GM12878 (cell line): ENCODE measurements at regions not wholly inside any gene's neighbourhood (a gene's known extent, or its start where the extent isn't known, plus 50 kb on each side); places are given as distances from the start of the nearest gene placed in this dataset.
A peak's percentile ranks its signal among the peaks of the same experiment; 100 is the strongest.

Experiments
- ASH2L ChIP-seq: fragments of 300-600, 200-600 bp; sonication (generic); IDR thresholded peaks from 2 replicates; pipeline ENCODE4 v1.6.1; 2017; ENCODE audit warnings: low read depth, mild to moderate bottlenecking, borderline replicate concordance
- BMI1 ChIP-seq: fragments of 450-650 bp; IDR thresholded peaks from 2 replicates; pipeline ENCODE4 v1.6.1; 2016; ENCODE audit warnings: mild to moderate bottlenecking, moderate library complexity, borderline replicate concordance
- EP300 ChIP-seq, 2 experiments: fragments of 150-350 bp in 1 of 2; IDR thresholded peaks; 2 replicates each; pipeline ENCODE4 v1.6.1; 2011 to 2012; ENCODE audit warnings: low read depth in 2 of 2, low read length in 2 of 2, borderline replicate concordance in 1 of 2, improper control_type of control experiment in 1 of 2, inconsistent platforms in 1 of 2; ENCODE audit not compliant: control insufficient read depth in 1 of 2
- ETV6 ChIP-seq, 2 experiments: fragments of 450-650 bp in 1 of 2; IDR thresholded peaks in 1 of 2; conservative IDR thresholded peaks in 1 of 2; 2 replicates each; pipeline ENCODE4 v1.6.1; 2014; ENCODE audit warnings: antibody characterized with exemption in 1 of 2, borderline replicate concordance in 1 of 2, low read depth in 1 of 2, mild to moderate bottlenecking in 1 of 2, moderate library complexity in 1 of 2
- IKZF1 ChIP-seq: fragments of 450-650 bp; conservative IDR thresholded peaks from 2 replicates; pipeline ENCODE4 v1.6.1; 2017; ENCODE audit warnings: antibody characterized with exemption, mild to moderate bottlenecking
- IKZF2 ChIP-seq, 2 experiments: fragments of 450-650 bp; IDR thresholded peaks; 2 replicates each; pipeline ENCODE4 v1.6.1; 2017; ENCODE audit warnings: mild to moderate bottlenecking in 2 of 2, moderate library complexity in 2 of 2
- JUNB ChIP-seq: IDR thresholded peaks from 2 replicates; pipeline ENCODE4 v1.6.1; 2016; ENCODE audit warnings: antibody characterized with exemption, mild to moderate bottlenecking
- KAT2A ChIP-seq: conservative IDR thresholded peaks from 2 replicates; pipeline ENCODE4 v1.6.1; 2011; ENCODE audit warnings: low read depth, low read length; ENCODE audit not compliant: control insufficient read depth
- MEF2A ChIP-seq: IDR thresholded peaks from 2 replicates; pipeline ENCODE4 v1.6.1; 2011; ENCODE audit warnings: low read depth, mild to moderate bottlenecking, low read length, moderate library complexity; ENCODE audit not compliant: insufficient read depth
- MEF2B ChIP-seq: fragments of 450-650 bp; IDR thresholded peaks from 2 replicates; pipeline ENCODE4 v1.6.1; 2018; ENCODE audit warnings: mild to moderate bottlenecking, moderate library complexity; ENCODE audit not compliant: partially characterized antibody, poor library complexity, severe bottlenecking
- MTA2 ChIP-seq: fragments of 450-650 bp; IDR thresholded peaks from 2 replicates; pipeline ENCODE4 v1.6.1; 2016; ENCODE audit warnings: low read depth, mild to moderate bottlenecking, moderate library complexity
- MTA3 ChIP-seq: IDR thresholded peaks from 2 replicates; pipeline ENCODE4 v1.6.1; 2012; ENCODE audit warnings: low read length, inconsistent platforms, borderline replicate concordance
- NFXL1 ChIP-seq: fragments of 450-650 bp; IDR thresholded peaks from 2 replicates; pipeline ENCODE4 v1.6.1; 2017; ENCODE audit warnings: antibody characterized with exemption, mild to moderate bottlenecking, borderline replicate concordance
- NR2F1 ChIP-seq: fragments of 450-650 bp; conservative IDR thresholded peaks from 2 replicates; pipeline ENCODE4 v1.6.1; 2017; ENCODE audit warnings: mild to moderate bottlenecking
- NRF1 ChIP-seq: conservative IDR thresholded peaks from 2 replicates; pipeline ENCODE4 v1.6.1; 2011; ENCODE audit warnings: mild to moderate bottlenecking, low read depth, low read length, improper control_type of control experiment
- PAX5 ChIP-seq: IDR thresholded peaks from 2 replicates; pipeline ENCODE4 v1.6.1; 2011; ENCODE audit warnings: low read depth, low read length, borderline replicate concordance
- PAX8 ChIP-seq: fragments of 450-650 bp; IDR thresholded peaks from 2 replicates; pipeline ENCODE4 v1.6.1; 2017; ENCODE audit warnings: mild to moderate bottlenecking, moderate library complexity
- RUNX3 ChIP-seq: IDR thresholded peaks from 2 replicates; pipeline ENCODE4 v1.6.1; 2012; ENCODE audit warnings: low read length, inconsistent platforms
- SMC3 ChIP-seq: IDR thresholded peaks from 2 replicates; pipeline ENCODE4 v1.6.1; 2011; ENCODE audit warnings: low read length, improper control_type of control experiment, borderline replicate concordance
- SPI1 ChIP-seq: IDR thresholded peaks from 2 replicates; pipeline ENCODE4 v1.6.1; 2011; ENCODE audit warnings: low read depth, mild to moderate bottlenecking, low read length, moderate library complexity, borderline replicate concordance; ENCODE audit not compliant: insufficient read depth
- ZNF384 ChIP-seq: IDR thresholded peaks from 2 replicates; pipeline ENCODE4 v1.6.1; 2012; ENCODE audit warnings: low read depth, mild to moderate bottlenecking, low read length, improper control_type of control experiment, borderline replicate concordance
- ZSCAN29 ChIP-seq: fragments of 450-650 bp; IDR thresholded peaks from 2 replicates; pipeline ENCODE4 v1.6.1; 2017; ENCODE audit warnings: mild to moderate bottlenecking, moderate library complexity
- TF ChIP-seq, protein P1 (sequence below): fragments of 450-650 bp; IDR thresholded peaks from 2 replicates; pipeline ENCODE4 v1.6.1; 2016; ENCODE audit warnings: mild to moderate bottlenecking
- TF ChIP-seq, protein P2 (sequence below): fragments of 150-350 bp; IDR thresholded peaks from 2 replicates; pipeline ENCODE4 v1.6.1; 2016; ENCODE audit warnings: low read depth, low read length
- TF ChIP-seq, protein P3 (sequence below): IDR thresholded peaks from 2 replicates; pipeline ENCODE4 v1.6.1; 2011; ENCODE audit warnings: mild to moderate bottlenecking, low read depth, low read length, moderate library complexity; ENCODE audit not compliant: insufficient replicate concordance

DNA sequence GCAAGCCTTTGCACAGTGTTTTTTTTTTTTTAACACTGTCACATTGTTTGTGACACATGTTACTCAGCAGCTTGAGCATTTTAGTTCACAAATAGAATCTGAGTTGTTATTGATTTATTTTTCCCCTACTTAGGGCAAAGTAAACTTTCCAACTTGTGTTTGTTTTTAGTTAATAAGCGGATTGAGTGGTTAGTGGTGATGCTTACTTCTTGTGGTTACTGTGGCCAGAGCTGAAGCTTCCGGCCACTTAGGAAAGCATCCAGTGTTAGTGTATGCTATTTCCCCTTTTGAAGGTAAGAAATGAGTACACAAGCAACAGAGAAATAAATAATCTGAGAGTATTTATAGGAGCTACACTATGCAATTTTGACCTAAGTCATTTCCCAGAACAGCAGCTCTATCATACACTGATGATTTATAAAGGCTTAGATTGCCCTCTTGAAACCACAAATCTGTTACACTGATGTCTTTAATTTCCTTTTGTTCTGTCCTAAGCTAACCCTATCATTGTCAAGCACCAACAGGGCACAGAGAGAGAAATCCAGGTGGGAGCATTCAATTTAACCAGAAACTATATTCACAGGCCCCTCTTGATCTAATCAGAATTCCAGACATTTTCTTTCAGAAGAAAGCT lies 2464.6 kb downstream of the PCDH7 start (continued):
- peak; percentile 83 for TF ChIP-seq IKZF1
- peak; percentile 66; the same call in 1 of the 2 replicates for TF ChIP-seq SPI1
- peak; percentile 37; the same call in 1 of the 2 replicates for TF ChIP-seq BMI1
- TF ChIP-seq SMC3, result no peak
- no peak for TF ChIP-seq NRF1
- TF ChIP-seq, protein P1, sequence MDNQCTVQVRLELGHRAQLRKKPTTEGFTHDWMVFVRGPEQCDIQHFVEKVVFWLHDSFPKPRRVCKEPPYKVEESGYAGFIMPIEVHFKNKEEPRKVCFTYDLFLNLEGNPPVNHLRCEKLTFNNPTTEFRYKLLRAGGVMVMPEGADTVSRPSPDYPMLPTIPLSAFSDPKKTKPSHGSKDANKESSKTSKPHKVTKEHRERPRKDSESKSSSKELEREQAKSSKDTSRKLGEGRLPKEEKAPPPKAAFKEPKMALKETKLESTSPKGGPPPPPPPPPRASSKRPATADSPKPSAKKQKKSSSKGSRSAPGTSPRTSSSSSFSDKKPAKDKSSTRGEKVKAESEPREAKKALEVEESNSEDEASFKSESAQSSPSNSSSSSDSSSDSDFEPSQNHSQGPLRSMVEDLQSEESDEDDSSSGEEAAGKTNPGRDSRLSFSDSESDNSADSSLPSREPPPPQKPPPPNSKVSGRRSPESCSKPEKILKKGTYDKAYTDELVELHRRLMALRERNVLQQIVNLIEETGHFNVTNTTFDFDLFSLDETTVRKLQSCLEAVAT, result no peak
- no peak for TF ChIP-seq NFXL1
- TF ChIP-seq MEF2B, result peak; percentile 59
- peak in 1 of 2 experiments; percentile 77; a peak in 2 of 4 replicates for TF ChIP-seq ETV6 (conservative IDR thresholded peaks at IDR 0.05 in 1 of 2, IDR thresholded peaks at IDR 0.05 in 1 of 2; ENCODE audit: borderline replicate concordance in 1 of 2, low read depth in 1 of 2)
- 0 out of 2 replicates have a peak, but pooled peaks have one; percentile 12 for TF ChIP-seq MEF2A
- TF ChIP-seq, protein P2, sequence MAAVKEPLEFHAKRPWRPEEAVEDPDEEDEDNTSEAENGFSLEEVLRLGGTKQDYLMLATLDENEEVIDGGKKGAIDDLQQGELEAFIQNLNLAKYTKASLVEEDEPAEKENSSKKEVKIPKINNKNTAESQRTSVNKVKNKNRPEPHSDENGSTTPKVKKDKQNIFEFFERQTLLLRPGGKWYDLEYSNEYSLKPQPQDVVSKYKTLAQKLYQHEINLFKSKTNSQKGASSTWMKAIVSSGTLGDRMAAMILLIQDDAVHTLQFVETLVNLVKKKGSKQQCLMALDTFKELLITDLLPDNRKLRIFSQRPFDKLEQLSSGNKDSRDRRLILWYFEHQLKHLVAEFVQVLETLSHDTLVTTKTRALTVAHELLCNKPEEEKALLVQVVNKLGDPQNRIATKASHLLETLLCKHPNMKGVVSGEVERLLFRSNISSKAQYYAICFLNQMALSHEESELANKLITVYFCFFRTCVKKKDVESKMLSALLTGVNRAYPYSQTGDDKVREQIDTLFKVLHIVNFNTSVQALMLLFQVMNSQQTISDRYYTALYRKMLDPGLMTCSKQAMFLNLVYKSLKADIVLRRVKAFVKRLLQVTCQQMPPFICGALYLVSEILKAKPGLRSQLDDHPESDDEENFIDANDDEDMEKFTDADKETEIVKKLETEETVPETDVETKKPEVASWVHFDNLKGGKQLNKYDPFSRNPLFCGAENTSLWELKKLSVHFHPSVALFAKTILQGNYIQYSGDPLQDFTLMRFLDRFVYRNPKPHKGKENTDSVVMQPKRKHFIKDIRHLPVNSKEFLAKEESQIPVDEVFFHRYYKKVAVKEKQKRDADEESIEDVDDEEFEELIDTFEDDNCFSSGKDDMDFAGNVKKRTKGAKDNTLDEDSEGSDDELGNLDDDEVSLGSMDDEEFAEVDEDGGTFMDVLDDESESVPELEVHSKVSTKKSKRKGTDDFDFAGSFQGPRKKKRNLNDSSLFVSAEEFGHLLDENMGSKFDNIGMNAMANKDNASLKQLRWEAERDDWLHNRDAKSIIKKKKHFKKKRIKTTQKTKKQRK, result no peak
- TF ChIP-seq MTA3, result no peak
- peak; percentile 44; the same call in 1 of the 2 replicates for TF ChIP-seq ZNF384
- TF ChIP-seq PAX8, result no peak
- peak; percentile 28; the same call in 1 of the 2 replicates for TF ChIP-seq PAX5
- TF ChIP-seq EP300 (IDR thresholded peaks at IDR 0.05; ENCODE audit: borderline replicate concordance in 1 of 2, control insufficient read depth in 1 of 2, low read depth in 2 of 2, low read length in 2 of 2), result peak; percentile 46 to 55; a peak in 3 of 4 replicates
- TF ChIP-seq ASH2L, result no peak
- peak; percentile 85 for TF ChIP-seq MTA2
- TF ChIP-seq ZSCAN29, result peak; percentile 69; the same call in 1 of the 2 replicates
- TF ChIP-seq IKZF2 (IDR thresholded peaks at IDR 0.05), result peak; percentile 71 to 85
- peak; percentile 86 for TF ChIP-seq RUNX3
- peak; percentile 7; the same call in 1 of the 2 replicates for TF ChIP-seq JUNB
- TF ChIP-seq, protein P3, sequence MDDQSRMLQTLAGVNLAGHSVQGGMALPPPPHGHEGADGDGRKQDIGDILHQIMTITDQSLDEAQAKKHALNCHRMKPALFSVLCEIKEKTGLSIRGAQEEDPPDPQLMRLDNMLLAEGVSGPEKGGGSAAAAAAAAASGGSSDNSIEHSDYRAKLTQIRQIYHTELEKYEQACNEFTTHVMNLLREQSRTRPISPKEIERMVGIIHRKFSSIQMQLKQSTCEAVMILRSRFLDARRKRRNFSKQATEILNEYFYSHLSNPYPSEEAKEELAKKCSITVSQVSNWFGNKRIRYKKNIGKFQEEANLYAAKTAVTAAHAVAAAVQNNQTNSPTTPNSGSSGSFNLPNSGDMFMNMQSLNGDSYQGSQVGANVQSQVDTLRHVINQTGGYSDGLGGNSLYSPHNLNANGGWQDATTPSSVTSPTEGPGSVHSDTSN, result no peak
- no peak; the same call in 1 of the 2 replicates for TF ChIP-seq NR2F1
- no peak for TF ChIP-seq KAT2A
